GF-D8 (cell line): ENCODE measurements at regions not wholly inside any gene's neighbourhood (a gene's known extent, or its start where the extent isn't known, plus 50 kb on each side); places are given as distances from the start of the nearest gene placed in this dataset.
"Not testable (repeated sequence)": the region's sequence is repeated elsewhere in the genome, so short reads cannot be mapped to it uniquely, and the experiment has no call there.

Source experiments
- DNase-seq: peaks from one replicate; lab custom pipeline; 2025; lab: John Stamatoyannopoulos, UW

DNA sequence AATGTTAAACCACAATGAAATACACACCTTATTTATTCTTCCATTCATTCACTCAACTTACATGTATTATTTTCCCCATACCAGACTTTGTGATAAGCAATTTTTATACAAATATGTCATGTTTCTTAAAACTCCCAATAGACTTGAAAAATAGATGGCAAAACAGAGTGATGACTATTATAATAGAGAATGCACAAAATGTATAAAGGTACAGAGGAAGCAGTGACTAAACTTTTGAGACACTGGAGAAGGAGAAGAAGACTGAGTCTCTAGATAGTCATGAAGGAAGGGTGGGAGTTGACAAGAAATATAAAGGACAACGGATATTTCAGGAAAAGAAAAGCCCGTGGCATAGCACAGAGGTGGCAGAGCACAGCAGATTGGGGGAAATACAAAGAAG lies 198.1 kb upstream of the SLC39A10 start:
- DNase-seq = no peak

- DNase-seq = no peak
Observed at GRCh38 chr2:195457873-195458272, 199.2 kb upstream of the SLC39A10 start.

- no peak for DNase-seq
Observed at GRCh38 chr2:195456771-195457170, 200.3 kb upstream of the SLC39A10 start.

DNA sequence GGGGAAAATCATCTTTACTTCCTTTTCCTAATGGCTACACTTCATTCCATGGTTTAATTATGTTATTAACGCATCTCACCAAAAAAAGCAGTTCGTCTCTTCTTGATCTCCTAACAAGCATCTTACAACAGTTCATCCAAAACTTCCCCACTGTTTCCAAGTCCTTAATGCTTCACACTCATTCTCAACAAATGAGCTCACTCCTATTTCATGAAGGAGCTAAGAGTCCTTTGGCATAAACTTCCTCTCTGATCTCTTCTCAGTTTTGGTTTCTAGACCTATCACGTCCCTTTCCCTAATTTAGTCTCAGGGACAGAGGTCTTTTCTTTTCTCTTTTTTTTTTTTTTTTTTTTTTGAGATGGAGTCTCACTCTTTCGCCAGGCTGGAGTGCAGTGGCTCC lies 205.9 kb upstream of the SLC39A10 start:
- DNase-seq = no peak

DNA sequence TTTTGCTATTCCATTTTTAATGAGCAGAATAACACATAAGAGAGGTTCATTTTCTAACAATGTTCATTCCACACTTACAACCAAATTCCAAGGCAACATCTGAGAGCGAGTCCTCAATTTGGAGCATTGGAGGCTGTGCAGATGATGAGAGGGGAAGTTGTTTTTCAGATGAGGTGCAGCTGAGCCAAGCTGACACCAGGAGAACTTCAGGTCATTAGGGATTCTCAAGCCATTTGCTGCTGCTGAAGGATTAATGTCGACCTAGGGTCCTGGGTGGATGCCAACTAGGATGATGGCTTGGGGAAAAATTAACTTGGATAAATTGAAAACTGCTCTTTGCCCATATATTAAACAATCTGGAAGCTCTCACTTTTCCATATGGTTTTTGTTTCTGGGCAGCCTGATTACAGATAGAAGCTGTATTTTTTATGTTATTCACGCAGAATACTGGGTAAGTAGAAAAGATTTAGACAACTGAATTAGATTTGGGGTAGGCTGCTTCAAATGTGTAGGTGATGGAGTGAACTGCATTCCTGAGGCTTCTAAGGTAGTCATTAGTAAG lies 206.4 kb upstream of the SLC39A10 start:
- DNase-seq = no peak

DNA sequence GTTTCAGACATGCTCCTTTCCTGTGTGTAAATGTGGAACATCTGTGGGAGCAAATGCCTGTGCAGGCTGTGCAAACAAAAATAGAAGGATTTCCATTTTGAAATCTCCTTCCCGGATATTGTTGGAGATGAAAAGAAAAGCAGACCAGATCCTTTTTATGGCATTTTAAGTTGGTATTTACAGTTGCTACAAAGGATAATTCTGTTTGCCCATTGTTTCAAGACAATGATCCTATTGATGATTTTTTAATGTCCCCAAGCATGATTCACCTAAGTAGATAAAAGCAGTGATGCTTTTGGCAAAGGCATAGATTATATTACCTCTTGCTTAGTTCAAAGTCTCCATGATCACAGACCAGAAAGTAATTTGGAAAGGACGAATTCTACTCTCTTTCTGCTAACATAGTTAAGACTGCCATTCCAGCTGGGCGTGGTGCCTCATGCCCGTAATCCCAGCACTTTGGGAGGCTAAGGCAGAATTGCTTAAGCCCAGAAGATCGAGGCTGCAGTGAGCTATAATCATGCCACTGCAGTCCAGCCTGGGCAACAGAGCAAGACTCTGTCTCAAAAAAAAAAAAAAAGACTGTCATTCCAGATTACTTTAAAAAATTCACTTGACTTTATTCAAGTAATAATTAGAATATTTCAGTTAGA lies 209.6 kb upstream of the SLC39A10 start:
- no peak for DNase-seq

- DNase-seq = no peak
Observed at GRCh38 chr2:195445639-195446038, 211.4 kb upstream of the SLC39A10 start.

- no peak for DNase-seq
Observed at GRCh38 chr2:195443926-195444325, 213.1 kb upstream of the SLC39A10 start.

DNA sequence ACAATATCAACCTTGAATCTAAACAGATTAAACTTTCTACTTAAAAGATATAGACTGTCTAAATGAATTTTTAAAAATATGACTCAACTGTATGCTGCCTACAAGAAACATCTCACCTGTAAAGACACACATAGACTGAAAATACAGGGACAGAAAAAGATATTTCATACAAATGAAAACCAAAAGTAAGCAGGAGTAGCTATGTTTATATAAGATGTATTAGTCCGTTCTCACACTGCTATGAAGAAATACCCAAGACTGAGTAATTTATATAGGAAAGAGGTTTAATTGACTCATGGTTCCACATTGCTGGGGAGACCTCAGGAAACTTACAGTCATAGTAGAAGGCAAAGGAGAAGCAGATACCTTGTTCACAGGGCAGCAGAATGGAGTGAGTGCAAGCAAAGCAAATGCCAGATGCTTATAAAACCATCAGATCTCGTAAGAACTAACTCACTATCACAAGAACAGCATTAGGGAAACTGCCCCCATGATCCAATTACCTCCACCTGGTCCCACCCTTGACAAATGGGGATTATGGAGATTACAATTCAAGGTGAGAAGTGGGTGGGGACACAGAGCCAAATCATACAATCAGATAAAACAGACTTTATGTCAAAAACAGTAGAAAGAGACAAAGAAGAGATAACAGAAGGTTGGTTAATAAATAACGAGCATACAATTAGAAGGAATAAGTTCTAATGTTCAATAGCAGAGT lies 214.4 kb upstream of the SLC39A10 start:
- no peak for DNase-seq

DNA sequence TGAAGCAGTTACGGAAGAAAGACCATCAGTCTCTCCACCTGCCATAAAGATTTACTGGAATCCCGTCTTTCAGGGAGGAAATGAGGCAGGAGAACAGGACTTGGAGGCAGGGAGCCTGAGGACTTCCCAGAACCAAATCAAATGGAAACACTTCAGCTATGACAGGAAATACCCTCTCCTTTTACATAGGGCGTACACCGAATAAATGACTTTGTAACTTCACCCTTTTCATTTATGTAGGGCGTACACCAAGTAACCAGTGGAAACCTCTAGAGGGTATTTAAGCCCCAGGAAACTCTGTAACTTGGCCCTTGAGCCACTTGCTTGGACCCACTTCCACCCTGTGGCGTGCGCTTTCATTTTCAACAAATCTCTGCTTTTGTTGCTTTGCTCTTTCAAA lies 218.3 kb upstream of the SLC39A10 start:
- DNase-seq = no peak

- no peak for DNase-seq
Observed at GRCh38 chr2:195437521-195437920, 219.5 kb upstream of the SLC39A10 start.

- no peak for DNase-seq
Observed at GRCh38 chr2:195434346-195434745, 222.7 kb upstream of the SLC39A10 start.

- DNase-seq = not testable (repeated sequence)
Observed at GRCh38 chr2:195433729-195434128, 223.3 kb upstream of the SLC39A10 start.

DNA sequence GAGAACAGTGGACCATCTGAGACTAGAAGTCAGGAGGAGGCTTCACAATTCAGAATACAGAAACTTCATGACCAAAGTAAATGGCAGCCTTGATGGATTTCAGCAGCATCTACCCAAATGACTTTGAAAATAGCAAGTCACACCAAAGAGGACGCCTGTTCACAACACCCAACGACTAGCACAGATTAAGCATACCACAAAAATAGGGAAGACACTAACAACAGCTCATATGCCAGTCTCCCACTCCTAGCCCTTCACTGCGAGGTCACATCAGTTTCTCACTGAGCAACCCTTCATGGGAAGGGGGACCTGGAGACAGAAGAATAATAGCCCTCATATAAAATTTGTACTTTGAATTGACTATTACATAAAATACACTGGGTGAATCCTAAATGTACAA lies 228.4 kb upstream of the SLC39A10 start:
- DNase-seq = no peak

- DNase-seq = no peak
Observed at GRCh38 chr2:195425328-195425727, 231.7 kb upstream of the SLC39A10 start.

DNA sequence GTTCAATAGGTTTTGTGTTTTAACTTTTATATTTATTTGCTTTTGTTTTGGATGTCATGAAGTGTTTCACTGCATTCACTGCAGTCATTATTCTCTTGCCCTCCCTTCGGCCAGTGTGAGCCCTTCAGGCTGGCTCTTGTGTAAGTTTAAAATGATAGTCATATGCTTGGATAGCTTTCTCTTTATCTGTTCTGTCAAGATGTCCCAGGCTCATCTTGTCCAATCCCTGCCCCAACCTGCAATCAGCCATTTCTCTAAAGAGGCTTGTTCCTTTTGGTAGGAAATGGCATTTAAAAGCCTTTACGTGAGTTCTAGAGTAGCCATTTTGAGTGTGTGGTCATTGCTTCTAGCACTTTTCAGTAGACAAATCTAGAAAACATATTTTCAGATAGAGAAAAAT lies 238.0 kb upstream of the SLC39A10 start:
- no peak for DNase-seq

- no peak for DNase-seq
Observed at GRCh38 chr2:195414537-195415100, 242.4 kb upstream of the SLC39A10 start.

GRCh38 chr2:195413944-195414343 lies 243.1 kb upstream of the SLC39A10 start:
- no peak for DNase-seq

DNA sequence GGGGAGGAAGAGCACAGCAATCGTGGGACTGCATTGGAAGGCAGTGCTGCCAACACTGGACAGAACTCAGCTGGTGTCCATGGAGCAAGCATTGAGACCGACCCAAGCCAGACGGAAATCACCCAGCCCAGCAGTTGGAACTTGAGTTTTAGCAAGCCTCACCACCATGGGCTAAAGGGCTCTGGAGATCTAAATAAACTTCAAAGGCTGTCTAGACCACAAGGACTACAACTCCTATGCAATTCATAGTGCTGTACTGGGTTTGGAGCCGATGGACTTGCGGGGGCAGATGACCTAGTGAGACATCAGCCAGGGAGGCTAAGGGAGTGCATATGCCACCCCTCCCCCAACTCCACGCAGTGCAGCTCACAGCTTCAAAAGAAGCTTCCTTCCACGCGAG lies 243.6 kb upstream of the SLC39A10 start:
- DNase-seq = no peak

DNA sequence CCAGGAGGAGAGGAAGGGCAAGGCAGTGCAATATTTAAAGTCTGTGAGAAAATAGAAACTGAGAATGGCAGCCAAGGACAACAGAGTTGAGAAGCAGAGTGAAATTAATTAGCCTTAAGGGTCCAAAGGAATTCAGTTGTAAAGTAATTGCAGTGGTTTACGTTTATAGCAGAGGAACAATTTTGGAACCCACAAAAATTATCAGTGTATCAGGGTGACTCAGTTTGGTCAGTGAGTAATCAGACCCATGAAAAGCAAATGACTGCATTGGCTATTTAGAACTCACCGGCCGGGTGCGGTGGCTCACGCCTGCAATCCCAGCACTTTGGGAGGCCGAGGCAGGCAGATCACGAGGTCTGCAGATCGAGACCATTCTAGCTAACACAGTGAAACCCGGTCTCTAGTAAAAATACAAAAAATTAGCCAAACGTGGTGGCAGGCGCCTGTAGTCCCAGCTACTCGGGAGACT lies 245.8 kb upstream of the SLC39A10 start:
- no peak for DNase-seq

DNA sequence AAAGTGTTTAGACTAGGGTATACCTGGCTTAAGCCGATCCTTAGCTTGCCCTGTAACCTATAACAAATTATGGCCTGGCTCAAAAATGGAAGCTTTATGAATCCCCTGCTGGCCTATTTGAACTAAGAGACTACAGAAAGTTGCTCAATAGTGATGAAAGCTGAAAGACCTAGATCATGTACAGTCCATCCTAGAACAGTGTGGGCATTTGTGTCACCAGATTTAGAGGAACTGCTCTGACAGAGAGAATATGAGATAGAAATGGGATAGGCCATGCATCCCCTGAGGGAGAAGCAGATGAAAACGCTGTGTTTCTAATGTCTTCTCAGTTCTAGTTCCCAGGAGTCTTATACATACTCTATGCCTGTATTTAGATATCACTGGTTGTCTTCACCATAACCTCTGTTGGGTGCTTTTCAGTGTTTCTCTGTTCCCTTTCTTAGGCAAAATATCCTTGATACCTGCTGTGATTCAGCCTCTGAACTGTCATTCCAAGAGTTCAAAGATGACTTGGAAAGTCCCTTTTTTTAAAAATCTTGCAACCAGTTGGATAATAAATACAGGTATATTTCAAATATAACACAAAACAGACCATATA lies 246.9 kb upstream of the SLC39A10 start:
- no peak for DNase-seq

DNA sequence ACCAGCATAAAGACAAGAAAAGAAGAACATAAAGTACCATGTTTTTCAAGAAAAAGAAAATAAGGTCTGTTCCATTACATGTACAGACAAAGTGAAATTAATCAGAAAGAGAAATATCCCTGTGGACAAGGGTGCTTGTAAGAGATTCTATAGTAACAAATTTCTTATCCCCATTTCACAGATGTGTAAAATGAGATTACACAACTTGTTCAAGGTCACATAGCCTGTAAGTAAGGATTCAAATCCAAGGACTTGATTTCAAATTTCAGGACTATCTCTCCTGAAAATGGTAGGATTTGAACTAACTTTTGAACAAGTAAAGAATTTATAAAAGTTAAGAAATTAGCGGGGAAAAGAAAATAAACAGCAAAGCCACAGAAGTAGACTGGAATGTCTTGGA lies 248.2 kb upstream of the SLC39A10 start:
- DNase-seq = no peak

- no peak for DNase-seq
Observed at GRCh38 chr2:195408196-195408595, 248.8 kb upstream of the SLC39A10 start.
